Adipocyte (in vitro differentiated cells): ENCODE measurements at regions not wholly inside any gene's neighbourhood (a gene's known extent, or its start where the extent isn't known, plus 50 kb on each side); places are given as distances from the start of the nearest gene placed in this dataset.

ENCODE experiments used
- DNase-seq: peaks from one replicate; pipeline ENCODE4 v3.0.0-alpha.2; 2015; ENCODE audit warnings: low read depth
- H3K27me3 ChIP-seq: replicated peaks from 2 replicates; pipeline ENCODE4 v1.7.0; 2013; ENCODE audit warnings: mild to moderate bottlenecking, low read length, moderate library complexity; ENCODE audit not compliant: control insufficient read depth, insufficient read depth
- H3K36me3 ChIP-seq: 2 replicates; pipeline ENCODE4 v1.7.0; 2013; ENCODE audit warnings: low read length, mild to moderate bottlenecking, moderate library complexity; ENCODE audit not compliant: control insufficient read depth, insufficient read depth, severe bottlenecking
- H3K4me1 ChIP-seq: 2 replicates; pipeline ENCODE4 v1.7.0; 2013; ENCODE audit warnings: mild to moderate bottlenecking, low read length, moderate library complexity; ENCODE audit not compliant: control insufficient read depth, insufficient read depth
- H3K4me3 ChIP-seq: 2 replicates; pipeline ENCODE4 v1.7.0; 2013; ENCODE audit warnings: mild to moderate bottlenecking, low read length, moderate library complexity
- H3K9ac ChIP-seq: 2 replicates; pipeline ENCODE4 v1.7.0; 2013; ENCODE audit warnings: mild to moderate bottlenecking, low read length, moderate library complexity
- H3K9me3 ChIP-seq: 2 replicates; pipeline ENCODE4 v1.7.0; 2013; ENCODE audit warnings: mild to moderate bottlenecking, low read length, moderate library complexity; ENCODE audit not compliant: control insufficient read depth

GRCh38 chr22:48898524-48899250 is 929.0 kb downstream of the BRD1 start:
- no peak overlapping the region for H3K4me3 ChIP-seq
- H3K27me3 ChIP-seq, result peaks cover 5% of the 10 kb centered on the region
- DNase-seq, result no peak
- no peaks in the 10 kb centered on the region for H3K9me3 ChIP-seq
- H3K4me1 ChIP-seq, result no peaks in the 10 kb centered on the region
- no peaks in the 10 kb centered on the region for H3K36me3 ChIP-seq
- no peak overlapping the region for H3K9ac ChIP-seq

GRCh38 chr22:48897645-48898370 is 929.9 kb downstream of the BRD1 start:
- no peak overlapping the region for H3K4me3 ChIP-seq
- H3K4me1 ChIP-seq, result no peaks in the 10 kb centered on the region
- no peak overlapping the region for H3K9ac ChIP-seq
- H3K9me3 ChIP-seq, result no peaks in the 10 kb centered on the region
- DNase-seq, result no peak
- no peaks in the 10 kb centered on the region for H3K36me3 ChIP-seq
- H3K27me3 ChIP-seq, result peaks cover 5% of the 10 kb centered on the region

DNA sequence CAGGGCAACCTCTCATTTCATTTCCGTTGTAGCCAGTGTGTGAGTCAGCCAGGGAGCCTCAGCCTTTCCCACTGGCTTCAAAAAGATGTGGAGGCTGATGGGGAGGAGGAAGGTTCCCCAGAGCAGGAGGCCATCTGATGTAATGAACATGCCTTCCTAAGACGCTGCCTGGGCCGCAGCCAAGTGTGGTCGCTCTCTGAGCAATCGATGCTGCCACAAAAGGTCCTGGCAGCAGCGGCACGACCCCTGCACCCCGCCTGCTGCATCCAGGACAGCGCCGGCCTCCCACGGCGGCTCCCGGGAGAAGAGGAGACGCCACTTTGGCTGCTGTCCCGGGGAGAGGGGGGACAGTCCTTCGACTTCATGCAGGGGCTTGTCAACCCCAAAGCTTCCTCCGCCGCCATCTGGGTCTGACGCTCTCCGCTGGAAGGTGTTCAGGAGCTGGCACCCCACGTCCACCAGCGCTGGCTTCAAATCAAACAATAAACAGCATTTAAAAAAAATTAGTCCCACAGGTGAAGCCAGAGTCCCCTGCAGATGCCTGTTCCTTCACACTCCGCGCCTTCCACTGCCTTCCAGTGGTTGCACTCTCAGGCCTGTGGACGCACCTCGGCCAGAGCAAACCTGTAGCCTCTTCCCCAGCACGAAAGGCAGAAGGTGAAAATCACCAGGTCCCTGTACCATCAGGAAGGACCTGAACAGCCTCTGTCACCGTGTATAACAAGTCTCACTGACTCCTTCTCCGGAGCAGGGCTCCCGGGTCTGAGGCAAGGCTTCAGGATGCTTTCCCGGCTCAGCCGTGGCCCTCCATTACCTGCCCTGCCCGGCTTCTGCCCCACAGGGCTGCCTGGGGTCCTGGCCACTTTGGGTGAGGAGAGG is 930.7 kb downstream of the BRD1 start:
- no peak for DNase-seq
- H3K9ac ChIP-seq, result no peak overlapping the region

GRCh38 chr22:48895831-48896765 is 931.6 kb downstream of the BRD1 start:
- H3K9me3 ChIP-seq, result peaks cover 8% of the 10 kb centered on the region
- no peaks in the 10 kb centered on the region for H3K36me3 ChIP-seq
- H3K4me3 ChIP-seq, result no peak overlapping the region
- no peak for DNase-seq
- H3K27me3 ChIP-seq, result peaks cover 5% of the 10 kb centered on the region
- H3K9ac ChIP-seq, result no peak overlapping the region
- H3K4me1 ChIP-seq, result no peaks in the 10 kb centered on the region

More for the DNA sequence above, 930.7 kb downstream of the BRD1 start:
- Histone ChIP-seq H3K4me3 (no peak overlapping the region), H3K36me3 (no peaks in the 10 kb centered on the region), H3K4me1 (no peaks in the 10 kb centered on the region), H3K27me3 (peaks cover 5% of the 10 kb centered on the region), H3K9me3 (peaks cover under 1% of the 10 kb centered on the region)

- Histone ChIP-seq H3K9ac (no peak overlapping the region), H3K9me3 (peaks cover 8% of the 10 kb centered on the region), H3K4me1 (no peaks in the 10 kb centered on the region), H3K27me3 (peaks cover 5% of the 10 kb centered on the region), H3K4me3 (no peak overlapping the region), H3K36me3 (no peaks in the 10 kb centered on the region)
- no peak for DNase-seq
These were observed 932.3 kb downstream of the BRD1 start for GRCh38 chr22:48895336-48895735.

DNA sequence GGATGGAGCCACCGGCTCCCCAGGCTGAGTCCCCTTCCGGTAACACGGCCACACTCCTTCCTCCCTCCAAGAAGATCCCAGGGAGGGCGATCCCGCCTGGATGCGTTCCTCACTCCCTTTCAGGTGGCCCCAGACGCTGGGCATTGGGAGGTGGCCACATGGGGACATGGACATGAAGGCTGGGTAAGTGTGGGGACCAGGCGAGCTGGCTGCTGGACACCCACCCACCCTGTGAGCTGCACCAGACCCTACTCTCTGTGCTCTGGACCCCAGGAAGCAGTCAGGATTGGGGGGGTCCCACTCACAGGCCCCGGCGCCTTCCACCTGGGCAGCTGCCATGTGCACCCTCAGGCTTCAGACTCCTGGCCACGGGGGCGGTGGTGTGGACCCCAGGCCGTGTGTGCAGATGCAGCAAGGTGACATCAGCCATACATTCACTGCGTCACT is 932.8 kb downstream of the BRD1 start:
- H3K4me3 ChIP-seq, result no peak overlapping the region
- no peak for DNase-seq
- H3K9ac ChIP-seq, result no peak overlapping the region
- H3K27me3 ChIP-seq, result peaks cover 5% of the 10 kb centered on the region
- H3K36me3 ChIP-seq, result no peaks in the 10 kb centered on the region
- H3K4me1 ChIP-seq, result no peaks in the 10 kb centered on the region
- peaks cover 8% of the 10 kb centered on the region for H3K9me3 ChIP-seq

DNA sequence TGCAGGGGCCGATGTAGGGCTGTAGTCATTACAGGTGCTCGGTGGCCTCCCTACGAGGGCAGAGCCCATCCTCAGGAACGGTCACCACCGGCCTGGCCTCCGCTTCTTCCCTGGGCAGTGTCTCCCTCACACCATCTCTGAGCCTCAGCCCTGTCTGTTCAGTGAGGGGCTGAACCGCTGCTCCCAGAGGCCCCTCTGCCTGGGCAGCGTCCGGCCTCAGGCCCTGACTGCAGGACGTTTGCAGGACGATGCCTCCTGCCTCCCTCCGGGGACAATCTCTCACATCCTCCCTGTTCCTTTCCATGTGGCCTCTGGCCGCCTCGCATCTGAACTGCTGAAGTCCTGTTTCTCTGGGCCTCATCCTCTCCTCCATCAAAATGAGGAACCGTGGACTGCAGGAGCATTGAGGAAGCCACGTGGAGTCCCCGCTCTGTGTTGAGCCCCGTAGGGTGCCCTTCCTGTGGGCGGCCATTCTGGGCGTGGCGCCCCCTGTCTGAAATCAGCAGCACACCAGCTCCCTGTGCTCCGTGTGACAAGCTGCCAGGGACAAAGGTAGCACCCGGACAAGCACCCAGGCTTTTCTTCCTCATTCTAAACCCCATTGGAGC is 933.5 kb downstream of the BRD1 start:
- Histone ChIP-seq H3K4me3 (no peak overlapping the region), H3K4me1 (no peaks in the 10 kb centered on the region), H3K27me3 (peaks cover 5% of the 10 kb centered on the region), H3K9me3 (peaks cover 8% of the 10 kb centered on the region), H3K9ac (no peak overlapping the region), H3K36me3 (no peaks in the 10 kb centered on the region)
- no peak for DNase-seq

GRCh38 chr22:48893288-48894063 is 934.2 kb downstream of the BRD1 start:
- no peaks in the 10 kb centered on the region for H3K36me3 ChIP-seq
- H3K4me3 ChIP-seq, result no peak overlapping the region
- H3K27me3 ChIP-seq, result peaks cover 5% of the 10 kb centered on the region
- no peaks in the 10 kb centered on the region for H3K4me1 ChIP-seq
- DNase-seq, result no peak
- peaks cover 8% of the 10 kb centered on the region for H3K9me3 ChIP-seq
- no peak overlapping the region for H3K9ac ChIP-seq

GRCh38 chr22:48892578-48893287 is 934.9 kb downstream of the BRD1 start:
- DNase-seq, result no peak

More at GRCh38 chr22:48892578-48893287, 934.9 kb downstream of the BRD1 start:
- Histone ChIP-seq H3K27me3 (peaks cover 5% of the 10 kb centered on the region), H3K9me3 (peaks cover 8% of the 10 kb centered on the region), H3K4me3 (no peak overlapping the region), H3K9ac (no peak overlapping the region), H3K4me1 (no peaks in the 10 kb centered on the region), H3K36me3 (no peaks in the 10 kb centered on the region)
